ENCODE measurements at regions not wholly inside any gene's neighbourhood (a gene's known extent, or its start where the extent isn't known, plus 50 kb on each side); places are given as distances from the start of the nearest gene placed in this dataset.
"Not testable (repeated sequence)": the region's sequence is repeated elsewhere in the genome, so short reads cannot be mapped to it uniquely, and the experiment has no call there.

- no peak overlapping the region for H3K9ac ChIP-seq (ENCODE audit: insufficient read length, low read depth)
- no peaks in the 10 kb centered on the region for H3K4me1 ChIP-seq (ENCODE audit: insufficient read depth, insufficient read length)
- TF ChIP-seq SUZ12 (IDR thresholded peaks at IDR 0.05; ENCODE audit: extremely low read depth, insufficient read depth, insufficient read length): no peak
- TF ChIP-seq ZNF274 (IDR thresholded peaks at IDR 0.05; ENCODE audit: low read depth, low read length): no peak
- TF ChIP-seq YY1 (IDR thresholded peaks at IDR 0.05; ENCODE audit: insufficient read depth, insufficient read length): no peak
- H3K4me3 ChIP-seq (ENCODE audit: insufficient read length, low read depth): no peak overlapping the region
- no peaks in the 10 kb centered on the region; the same call in 1 of the 2 replicates for H3K9me3 ChIP-seq (ENCODE audit: insufficient read depth, low read length)
- no peak for DNase-seq (ENCODE audit: low read depth, low spot score)
- no peaks in the 10 kb centered on the region for H3K36me3 ChIP-seq (ENCODE audit: insufficient read depth, insufficient read length, low read length)
- H3K27me3 ChIP-seq (ENCODE audit: insufficient read depth, insufficient read length): no peaks in the 10 kb centered on the region
Measured at GRCh38 chr11:57940044-57940756, 83.5 kb upstream of the OR9Q1 start.

DNA sequence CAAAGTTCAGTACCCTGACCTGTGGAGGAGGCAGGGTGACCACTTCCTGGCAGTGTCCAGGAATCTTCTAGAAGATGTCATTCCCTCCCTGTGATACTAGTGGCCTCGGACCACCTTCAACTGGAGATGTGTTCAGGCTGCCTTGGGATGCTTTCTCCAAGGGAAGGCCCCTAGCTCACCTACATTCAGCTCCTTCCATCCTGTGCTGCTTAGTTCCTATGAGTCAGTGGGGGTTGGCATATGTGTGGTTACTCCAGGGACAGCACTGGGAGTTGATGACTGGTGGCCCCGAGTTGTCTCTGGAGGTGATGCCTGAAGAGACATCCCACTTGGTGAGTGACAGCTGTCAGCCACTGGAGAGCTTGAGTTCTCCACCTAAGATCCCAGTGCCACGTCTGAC lies 81.8 kb upstream of the OR9Q1 start:
- Histone ChIP-seq H3K9me3 (ENCODE audit: insufficient read depth, low read length) (no peaks in the 10 kb centered on the region; the same call in 1 of the 2 replicates), H3K27me3 (ENCODE audit: insufficient read depth, insufficient read length) (no peaks in the 10 kb centered on the region), H3K4me1 (ENCODE audit: insufficient read depth, insufficient read length) (no peaks in the 10 kb centered on the region), H3K4me3 (ENCODE audit: insufficient read length, low read depth) (no peak overlapping the region), H3K9ac (ENCODE audit: insufficient read length, low read depth) (no peak overlapping the region), H3K36me3 (ENCODE audit: insufficient read depth, insufficient read length, low read length) (no peaks in the 10 kb centered on the region)
- no peak for DNase-seq (ENCODE audit: low read depth, low spot score)
- TF ChIP-seq SUZ12 (IDR thresholded peaks at IDR 0.05; ENCODE audit: extremely low read depth, insufficient read depth, insufficient read length) (no peak), ZNF274 (IDR thresholded peaks at IDR 0.05; ENCODE audit: low read depth, low read length) (no peak), YY1 (IDR thresholded peaks at IDR 0.05; ENCODE audit: insufficient read depth, insufficient read length) (no peak)

- Histone ChIP-seq H3K36me3 (ENCODE audit: insufficient read depth, insufficient read length, low read length) (no peaks in the 10 kb centered on the region), H3K4me1 (ENCODE audit: insufficient read depth, insufficient read length) (no peaks in the 10 kb centered on the region), H3K9ac (ENCODE audit: insufficient read length, low read depth) (no peak overlapping the region), H3K4me3 (ENCODE audit: insufficient read length, low read depth) (no peak overlapping the region), H3K27me3 (ENCODE audit: insufficient read depth, insufficient read length) (no peaks in the 10 kb centered on the region), H3K9me3 (ENCODE audit: insufficient read depth, low read length) (no peaks in the 10 kb centered on the region; the same call in 1 of the 2 replicates)
- DNase-seq (ENCODE audit: low read depth, low spot score): no peak
- TF ChIP-seq ZNF274 (IDR thresholded peaks at IDR 0.05; ENCODE audit: low read depth, low read length): no peak
- TF ChIP-seq SUZ12 (IDR thresholded peaks at IDR 0.05; ENCODE audit: extremely low read depth, insufficient read depth, insufficient read length): no peak
- TF ChIP-seq YY1 (IDR thresholded peaks at IDR 0.05; ENCODE audit: insufficient read depth, insufficient read length): no peak
Measured at GRCh38 chr11:57942808-57943207, 80.9 kb upstream of the OR9Q1 start.

DNA sequence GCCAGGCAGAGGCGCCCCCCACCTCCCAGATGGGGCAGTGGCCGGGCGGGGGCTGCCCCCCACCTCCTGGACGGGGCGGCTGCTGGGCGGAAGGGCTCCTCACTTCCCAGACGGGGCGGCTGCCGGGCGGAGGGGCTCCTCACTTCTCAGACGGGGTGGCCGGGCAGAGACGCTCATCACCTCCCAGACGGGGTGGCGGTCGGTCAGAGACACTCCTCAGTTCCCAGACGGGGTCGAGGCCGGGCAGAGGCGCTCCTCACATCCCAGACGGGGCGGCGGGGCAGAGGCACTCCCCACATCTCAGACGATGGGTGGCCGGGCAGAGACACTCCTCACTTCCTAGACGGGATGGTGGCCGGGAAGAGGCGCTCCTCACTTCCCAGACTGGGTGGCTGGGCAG lies 79.9 kb upstream of the OR9Q1 start:
- not testable (repeated sequence) for DNase-seq (ENCODE audit: low read depth, low spot score); H3K4me3 ChIP-seq (ENCODE audit: insufficient read length, low read depth); H3K9me3 ChIP-seq (ENCODE audit: insufficient read depth, low read length); H3K9ac ChIP-seq (ENCODE audit: insufficient read length, low read depth); H3K4me1 ChIP-seq (ENCODE audit: insufficient read depth, insufficient read length); H3K36me3 ChIP-seq (ENCODE audit: insufficient read depth, insufficient read length, low read length); H3K27me3 ChIP-seq (ENCODE audit: insufficient read depth, insufficient read length)

DNA sequence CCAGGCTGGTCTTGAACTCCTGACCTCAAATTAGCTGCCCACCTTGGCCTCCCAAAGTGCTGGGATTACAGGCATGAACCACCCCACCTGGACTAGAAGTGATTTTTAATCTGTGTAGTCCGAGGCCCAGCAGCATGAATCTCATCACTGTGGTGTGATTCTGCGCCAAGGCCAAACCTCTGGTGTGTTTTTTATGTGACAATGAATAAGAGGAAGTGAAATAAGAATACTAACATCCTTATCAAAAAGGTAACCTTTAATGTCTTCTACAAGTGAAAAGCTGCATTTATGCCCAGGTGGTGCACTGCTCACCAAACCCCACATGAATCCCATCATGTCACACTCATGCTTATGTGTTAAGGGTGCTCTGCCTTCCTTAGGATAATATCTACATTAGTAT lies 77.1 kb upstream of the OR9Q1 start:
- Histone ChIP-seq H3K27me3 (ENCODE audit: insufficient read depth, insufficient read length) (no peaks in the 10 kb centered on the region), H3K9me3 (ENCODE audit: insufficient read depth, low read length) (no peaks in the 10 kb centered on the region; the same call in 1 of the 2 replicates), H3K4me1 (ENCODE audit: insufficient read depth, insufficient read length) (no peaks in the 10 kb centered on the region), H3K36me3 (ENCODE audit: insufficient read depth, insufficient read length, low read length) (no peaks in the 10 kb centered on the region), H3K4me3 (ENCODE audit: insufficient read length, low read depth) (no peak overlapping the region), H3K9ac (ENCODE audit: insufficient read length, low read depth) (no peak overlapping the region)
- DNase-seq (ENCODE audit: low read depth, low spot score): no peak
- TF ChIP-seq SUZ12 (IDR thresholded peaks at IDR 0.05; ENCODE audit: extremely low read depth, insufficient read depth, insufficient read length): no peak
- TF ChIP-seq ZNF274 (IDR thresholded peaks at IDR 0.05; ENCODE audit: low read depth, low read length): no peak
- TF ChIP-seq YY1 (IDR thresholded peaks at IDR 0.05; ENCODE audit: insufficient read depth, insufficient read length): no peak

DNA sequence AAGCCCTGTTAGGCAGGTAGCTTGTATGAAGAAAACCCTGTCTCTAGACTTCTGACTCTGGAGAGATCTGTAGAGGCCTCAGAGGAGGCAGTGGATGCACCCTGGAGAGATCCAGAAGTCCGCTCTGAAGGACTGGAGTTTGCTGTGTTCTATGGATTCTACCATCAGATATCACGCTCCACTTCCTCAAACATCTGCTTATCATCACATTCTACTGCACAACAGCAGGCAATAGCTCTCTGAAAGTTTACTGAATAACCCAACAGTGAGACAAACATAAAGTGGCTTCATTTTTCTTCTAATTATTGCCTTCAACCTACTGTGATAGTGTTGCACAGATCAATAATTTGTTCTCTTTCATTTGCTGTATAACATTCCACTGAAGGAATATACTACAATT lies 59.0 kb upstream of the OR9Q1 start:
- no peaks in the 10 kb centered on the region for H3K9me3 ChIP-seq (ENCODE audit: insufficient read depth, low read length)
- H3K9ac ChIP-seq (ENCODE audit: insufficient read length, low read depth): no peak overlapping the region
- TF ChIP-seq SUZ12 (IDR thresholded peaks at IDR 0.05; ENCODE audit: extremely low read depth, insufficient read depth, insufficient read length) (no peak), YY1 (IDR thresholded peaks at IDR 0.05; ENCODE audit: insufficient read depth, insufficient read length) (no peak), ZNF274 (IDR thresholded peaks at IDR 0.05; ENCODE audit: low read depth, low read length) (no peak)
- no peaks in the 10 kb centered on the region for H3K36me3 ChIP-seq (ENCODE audit: insufficient read depth, insufficient read length, low read length)
- no peak overlapping the region for H3K4me3 ChIP-seq (ENCODE audit: insufficient read length, low read depth)
- H3K4me1 ChIP-seq (ENCODE audit: insufficient read depth, insufficient read length): no peaks in the 10 kb centered on the region
- DNase-seq (ENCODE audit: low read depth, low spot score): no peak
- no peaks in the 10 kb centered on the region for H3K27me3 ChIP-seq (ENCODE audit: insufficient read depth, insufficient read length)

- no peak overlapping the region for H3K4me3 ChIP-seq (ENCODE audit: insufficient read length, low read depth)
- H3K36me3 ChIP-seq (ENCODE audit: insufficient read depth, insufficient read length, low read length): no peaks in the 10 kb centered on the region
- no peak overlapping the region for H3K9ac ChIP-seq (ENCODE audit: insufficient read length, low read depth)
- no peak for TF ChIP-seq ZNF274 (IDR thresholded peaks at IDR 0.05; ENCODE audit: low read depth, low read length)
- H3K4me1 ChIP-seq (ENCODE audit: insufficient read depth, insufficient read length): no peaks in the 10 kb centered on the region
- DNase-seq (ENCODE audit: low read depth, low spot score): no peak
- no peaks in the 10 kb centered on the region for H3K9me3 ChIP-seq (ENCODE audit: insufficient read depth, low read length)
- H3K27me3 ChIP-seq (ENCODE audit: insufficient read depth, insufficient read length): no peaks in the 10 kb centered on the region
Measured at GRCh38 chr11:57971272-57972012, 52.2 kb upstream of the OR9Q1 start.

Measured in NT2/D1 (cell line).